K562 (cell line): ENCODE measurements at regions not wholly inside any gene's neighbourhood (a gene's known extent, or its start where the extent isn't known, plus 50 kb on each side); places are given as distances from the start of the nearest gene placed in this dataset.

Source experiments
- ATAC-seq: fragments of 200-7000 bp; cut with Tn5 transposase; 3 replicates; pipeline ENCODE4 v1.9.1; 2020; ENCODE audit warnings: moderate library complexity
- BruUV-seq: library from RNA; stranded (reverse); fragments of 400-500 nt; replicated peaks from 2 replicates; lab custom pipeline; 2021; lab: Mats Ljungman, UMichigan
- CTCF ChIA-PET: fragments of 300-600 bp; formaldehyde crosslinking; extraction: SDS; loops from one replicate; lab custom pipeline; 2021; ENCODE audit warnings: low intra/inter-chr PET ratio; lab: Yijun Ruan, JAX
- POLR2A ChIA-PET: fragments of 300-600, 350-650 bp; sonication (Branson Sonifier 250); formaldehyde crosslinking; extraction: SDS; loops from one replicate; lab custom pipeline; 2021; ENCODE audit warnings: antibody characterized with exemption, inconsistent platforms; lab: Yijun Ruan, JAX
- DNase-seq, 4 experiments: peaks; one replicate each; pipeline versions ENCODE4 v3.0.0 to v3.0.0-alpha.2; 2011 to 2018; ENCODE audit warnings: low spot score in 3 of 4, mixed read lengths in 3 of 4; ENCODE audit errors: extremely low read depth in 1 of 4
- FAIRE-seq: peaks from 2 replicates; lab custom pipeline; 2011; peaks lifted over from hg19 to GRCh38; lab: Jason Lieb, UNC
- H2AFZ ChIP-seq: 2 replicates; pipeline ENCODE4 v1.6.0; 2011; ENCODE audit warnings: low read depth, low read length, control low read depth, inconsistent platforms
- H3K27ac ChIP-seq: fragments of 200-600 bp; 3 replicates; pipeline ENCODE4 v1.8.0; 2011; ENCODE audit warnings: low read depth, mild to moderate bottlenecking, control low read depth, inconsistent platforms, low read length, moderate library complexity, mixed read lengths; ENCODE audit errors: extremely low read depth
- H3K27me3 ChIP-seq, 2 experiments: fragments of 300-600 bp in 1 of 2; 2 replicates in 1 of 2; 3 replicates in 1 of 2; pipeline versions ENCODE4 v1.6.0 to v1.8.0; 2011; ENCODE audit warnings: inconsistent platforms in 2 of 2, low read length in 2 of 2, mild to moderate bottlenecking in 1 of 2, mixed read lengths in 1 of 2, moderate library complexity in 1 of 2; ENCODE audit not compliant: control insufficient read depth in 2 of 2, insufficient read depth in 2 of 2
- H3K36me3 ChIP-seq: fragments of 300-600 bp; 3 replicates; pipeline ENCODE4 v1.8.0; 2011; ENCODE audit warnings: mild to moderate bottlenecking, low read length, inconsistent platforms; ENCODE audit not compliant: control insufficient read depth, insufficient read depth
- H3K4me1 ChIP-seq, 2 experiments: fragments of 200-600 bp in 1 of 2; replicated peaks in 1 of 2; 2 replicates in 1 of 2; 3 replicates in 1 of 2; pipeline versions ENCODE4 v1.5.1 to v1.8.0; 2011; ENCODE audit warnings: inconsistent platforms in 2 of 2, low read length in 2 of 2, mild to moderate bottlenecking in 1 of 2, mixed read lengths in 1 of 2, moderate library complexity in 1 of 2; ENCODE audit not compliant: control insufficient read depth in 2 of 2, insufficient read depth in 2 of 2
- H3K4me2 ChIP-seq: 2 replicates; pipeline ENCODE4 v1.6.1; 2011; ENCODE audit warnings: low read length, control low read depth, inconsistent platforms, mixed read lengths; ENCODE audit not compliant: insufficient read depth
- H3K4me3 ChIP-seq: fragments of 200-600 bp; sonication (generic), shearing (Covaris generic); 2 replicates; pipeline ENCODE4 v1.5.1; 2016; ENCODE audit warnings: control low read depth, inconsistent platforms
- H3K79me2 ChIP-seq: fragments of 200-600 bp; 3 replicates; pipeline ENCODE4 v1.8.0; 2011; ENCODE audit warnings: low read length, inconsistent platforms; ENCODE audit not compliant: control insufficient read depth, insufficient read depth
- H3K9ac ChIP-seq, 2 experiments: 2 replicates each; pipeline versions ENCODE4 v1.6.0 to v1.6.1; 2011; ENCODE audit warnings: low read depth in 2 of 2, low read length in 2 of 2, control low read depth in 1 of 2, inconsistent platforms in 1 of 2, mild to moderate bottlenecking in 1 of 2, mixed read lengths in 1 of 2; ENCODE audit not compliant: insufficient read depth in 1 of 2
- H3K9me1 ChIP-seq: one replicate; pipeline ENCODE4 v1.6.0; 2011; ENCODE audit warnings: inconsistent platforms, mild to moderate bottlenecking, low read length, moderate library complexity; ENCODE audit not compliant: control insufficient read depth, insufficient read depth
- H3K9me3 ChIP-seq: replicated peaks from 2 replicates; pipeline ENCODE4 v1.5.1; 2011; ENCODE audit warnings: low read depth, low read length, inconsistent platforms; ENCODE audit not compliant: control insufficient read depth, insufficient read depth
- H4K20me1 ChIP-seq: replicated peaks from 2 replicates; pipeline ENCODE4 v1.6.1; 2011; ENCODE audit warnings: low read length, inconsistent platforms, mixed read lengths; ENCODE audit not compliant: control insufficient read depth, insufficient read depth
- ARNT ChIP-seq, 2 experiments: fragments of 450-650 bp; IDR thresholded peaks; 2 replicates each; pipeline ENCODE4 v1.6.1; 2016; ENCODE audit warnings: mild to moderate bottlenecking in 1 of 2
- CTBP1 ChIP-seq: fragments of 450-650 bp; IDR thresholded peaks from 2 replicates; pipeline ENCODE4 v1.6.1; 2016; ENCODE audit warnings: borderline replicate concordance
- E2F5 ChIP-seq: sonication (generic); formaldehyde crosslinking; IDR thresholded peaks from 2 replicates; pipeline ENCODE4 v1.8.0; 2022; ENCODE audit warnings: mild to moderate bottlenecking, missing genetic modification reagents
- HEY1 ChIP-seq: fragments of 250-450 bp; sonication (Bioruptor Pico); IDR thresholded peaks from 2 replicates; pipeline ENCODE4 v1.5.0; 2020; ENCODE audit warnings: mild to moderate bottlenecking, moderate library complexity, borderline replicate concordance
- HNRNPLL ChIP-seq: fragments of 200-400 bp; formaldehyde crosslinking; IDR thresholded peaks from 2 replicates; pipeline ENCODE4 v1.6.1; 2017; ENCODE audit warnings: low read length, low read depth, mild to moderate bottlenecking; ENCODE audit not compliant: poor library complexity, severe bottlenecking
- ILK ChIP-seq: fragments of 450-650 bp; IDR thresholded peaks from 2 replicates; pipeline ENCODE4 v1.6.1; 2016; ENCODE audit warnings: missing genetic modification characterization, low read depth, mild to moderate bottlenecking, missing compliant biosample characterization, moderate library complexity, borderline replicate concordance
- JUN ChIP-seq, 2 experiments: sonication (generic) in 1 of 2; formaldehyde crosslinking in 1 of 2; IDR thresholded peaks; 2 replicates each; pipeline versions ENCODE4 v1.6.1 to v1.8.0; 2012 to 2022; ENCODE audit warnings: borderline replicate concordance in 2 of 2, mild to moderate bottlenecking in 2 of 2, improper control_type of control experiment in 1 of 2, low read depth in 1 of 2, low read length in 1 of 2, missing genetic modification reagents in 1 of 2
- REST ChIP-seq, 2 experiments: fragments of 450-650 bp; formaldehyde crosslinking in 1 of 2; IDR thresholded peaks; 2 replicates each; pipeline versions ENCODE4 v1.4.0 to v1.6.1; 2014 to 2020; ENCODE audit warnings: mild to moderate bottlenecking in 2 of 2, borderline replicate concordance in 1 of 2, low read depth in 1 of 2
- SLC30A9 ChIP-seq: fragments of 250-450 bp; sonication (Bioruptor Pico); IDR thresholded peaks from 2 replicates; pipeline ENCODE4 v1.8.0; 2022; ENCODE audit warnings: mild to moderate bottlenecking, moderate library complexity
- TRIM28 ChIP-seq: fragments of 450-650 bp; IDR thresholded peaks from 2 replicates; pipeline ENCODE4 v1.6.1; 2017
- ZNF232 ChIP-seq: sonication (generic); formaldehyde crosslinking; IDR thresholded peaks from 2 replicates; pipeline ENCODE4 v1.8.0; 2022; ENCODE audit warnings: mild to moderate bottlenecking, missing genetic modification reagents
- ZNF384 ChIP-seq: IDR thresholded peaks from 2 replicates; pipeline ENCODE4 v1.6.1; 2012; ENCODE audit warnings: low read depth, low read length, improper control_type of control experiment
- ZNF431 ChIP-seq: sonication (generic); formaldehyde crosslinking; IDR thresholded peaks from 2 replicates; pipeline ENCODE4 v1.8.0; 2022; ENCODE audit warnings: mild to moderate bottlenecking, missing genetic modification reagents
- ZNF830 ChIP-seq: fragments of 250-450 bp; sonication (Bioruptor Pico); IDR thresholded peaks from 2 replicates; pipeline ENCODE4 v1.5.0; 2021; ENCODE audit warnings: mild to moderate bottlenecking
- WGBS: fragments of 100-300 bp; shearing (Covaris generic); methylation state at CpG from one replicate; pipeline ENCODE4 v1.1.6; 2016; ENCODE audit warnings: low coverage, mixed read lengths; ENCODE audit not compliant: insufficient coverage; ENCODE audit errors: missing lambda C conversion rate; 5-methylcytosine and 5-hydroxymethylcytosine counted together
- in situ Hi-C: fragments of 300-500 bp; cut with MboI; formaldehyde crosslinking; loops from 4 replicates; pipeline ENCODE4 v1.15.0; 2018; ENCODE audit warnings: inconsistent platforms, mixed read lengths
- intact Hi-C: fragments of 100-400 bp; cut with micrococcal nuclease; formaldehyde crosslinking; loops from 2 replicates; pipeline ENCODE4 v1.14.2; 2022

GRCh38 chr11:28730336-28730735 is 622.1 kb downstream of the METTL15 start:
- no peak overlapping the region for H2AFZ ChIP-seq
- H3K9me1 ChIP-seq = no peaks in the 10 kb centered on the region
- H3K79me2 ChIP-seq = no peaks in the 10 kb centered on the region
- no peak overlapping the region for H3K4me3 ChIP-seq
- no peaks in the 10 kb centered on the region for H3K4me1 ChIP-seq
- no peaks in the 10 kb centered on the region for H3K9me3 ChIP-seq
- H3K9ac ChIP-seq = no peak overlapping the region
- FAIRE-seq (no peak), ATAC-seq (no peak), DNase-seq (no peak)
- intact Hi-C loops (no loop called here), in situ Hi-C loops (no loop called here)
- WGBS = 0% methylated on average over 3 of the region's 3 CpGs
- no peaks in the 10 kb centered on the region for H3K27me3 ChIP-seq
- ChIA-PET CTCF (no interaction called here), POLR2A (no interaction called here)
- BruUV-seq = no TSS peak
- H3K36me3 ChIP-seq = no peaks in the 10 kb centered on the region
- H4K20me1 ChIP-seq = no peaks in the 10 kb centered on the region
- H3K4me2 ChIP-seq = no peak overlapping the region
- H3K27ac ChIP-seq = no peak overlapping the region
- no peak for TF ChIP-seq ZNF431 (CRISPR knock-in tag)
- no peak for TF ChIP-seq CTBP1
- no peak for TF ChIP-seq ZNF384
- no peak for TF ChIP-seq JUN (IDR thresholded peaks at IDR 0.05; ENCODE audit: borderline replicate concordance, low read depth, low read length)
- no peak for TF ChIP-seq JUN (CRISPR knock-in tag; IDR thresholded peaks at IDR 0.05; ENCODE audit: borderline replicate concordance)
- TF ChIP-seq HNRNPLL = no peak
- no peak for TF ChIP-seq TRIM28
- TF ChIP-seq ARNT (IDR thresholded peaks at IDR 0.05) = no peak
- no peak for TF ChIP-seq SLC30A9 (CRISPR knock-in tag)
- no peak for TF ChIP-seq ZNF232 (CRISPR knock-in tag)
- TF ChIP-seq ILK (tag) = no peak
- TF ChIP-seq HEY1 (CRISPR knock-in tag) = no peak
- TF ChIP-seq E2F5 (CRISPR knock-in tag) = no peak
- TF ChIP-seq REST (IDR thresholded peaks at IDR 0.05; ENCODE audit: borderline replicate concordance) = no peak
- no peak for TF ChIP-seq REST (CRISPR knock-in tag; IDR thresholded peaks at IDR 0.05; ENCODE audit: low read depth)
- no peak for TF ChIP-seq ZNF830 (CRISPR knock-in tag)
